GM19395 (cell line): ENCODE measurements at regions not wholly inside any gene's neighbourhood (a gene's known extent, or its start where the extent isn't known, plus 50 kb on each side); places are given as distances from the start of the nearest gene placed in this dataset.

ENCODE experiments used
- ATAC-seq: cut with Tn5 transposase; IDR thresholded peaks from one replicate; pipeline ENCODE4 v1.9.1; 2021; ENCODE audit warnings: mild to moderate bottlenecking, moderate library complexity; ENCODE audit not compliant: unreplicated experiment

DNA sequence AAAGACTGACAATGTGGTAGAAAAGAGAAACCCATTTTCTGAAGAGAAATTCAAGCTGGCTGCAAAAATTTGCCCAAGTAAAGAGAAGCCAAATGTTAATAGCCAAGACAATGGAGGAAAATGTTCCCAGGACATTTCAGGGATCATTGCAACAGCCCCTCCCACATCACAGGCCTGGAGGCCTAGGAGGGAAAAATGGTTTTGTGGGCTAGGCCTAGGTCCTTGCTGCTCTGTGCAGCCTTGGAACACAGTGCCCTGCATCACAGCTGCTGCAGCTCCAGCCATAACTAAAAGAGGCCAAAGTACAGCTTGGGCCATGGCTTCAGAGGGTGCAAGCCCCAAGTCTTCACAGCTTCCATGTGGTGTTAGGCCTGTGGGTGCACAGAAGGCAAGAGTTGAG, 332.4 kb upstream of the LRIG3 start:
- no peak for ATAC-seq

DNA sequence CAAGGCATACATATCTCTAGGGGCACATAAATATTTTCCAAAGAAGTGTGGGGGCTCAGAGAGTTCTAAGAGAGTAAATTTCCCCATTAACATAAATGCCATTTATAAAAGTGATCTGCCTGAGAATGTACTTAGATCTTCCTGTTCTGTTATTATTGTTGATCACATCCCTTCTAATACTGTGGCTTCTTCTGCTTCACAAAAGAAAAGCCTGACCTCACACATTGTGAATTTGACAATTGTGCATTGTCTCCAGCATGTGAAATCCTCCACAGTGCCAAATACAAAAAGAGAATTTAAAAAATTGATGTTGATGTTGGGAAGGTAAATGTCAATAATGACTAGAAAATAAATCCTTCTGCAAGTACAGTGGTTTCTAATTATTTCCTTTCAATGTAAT, 330.5 kb upstream of the LRIG3 start:
- ATAC-seq, result no peak

DNA sequence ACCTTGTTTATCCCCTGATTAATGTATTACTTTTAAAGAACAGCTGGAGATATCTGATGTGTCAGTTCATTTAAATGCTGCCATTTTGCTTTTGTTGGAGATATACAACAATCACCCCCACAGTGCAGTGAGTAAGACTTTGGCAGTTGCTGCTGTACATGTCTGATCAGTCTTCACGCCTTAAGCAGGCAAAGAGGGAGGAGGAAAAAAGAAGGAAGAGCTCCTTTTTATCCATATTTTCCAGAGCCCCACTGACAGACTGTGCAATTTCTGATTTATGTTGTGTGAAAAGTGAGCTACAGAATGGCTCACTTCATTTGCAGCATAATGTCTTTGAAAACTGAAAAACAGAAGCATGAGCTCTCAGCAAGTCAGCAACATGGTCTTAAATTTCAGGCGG, 319.7 kb upstream of the LRIG3 start:
- no peak for ATAC-seq

- no peak for ATAC-seq
Measured at GRCh38 chr12:59234391-59234790, 314.1 kb upstream of the LRIG3 start.

DNA sequence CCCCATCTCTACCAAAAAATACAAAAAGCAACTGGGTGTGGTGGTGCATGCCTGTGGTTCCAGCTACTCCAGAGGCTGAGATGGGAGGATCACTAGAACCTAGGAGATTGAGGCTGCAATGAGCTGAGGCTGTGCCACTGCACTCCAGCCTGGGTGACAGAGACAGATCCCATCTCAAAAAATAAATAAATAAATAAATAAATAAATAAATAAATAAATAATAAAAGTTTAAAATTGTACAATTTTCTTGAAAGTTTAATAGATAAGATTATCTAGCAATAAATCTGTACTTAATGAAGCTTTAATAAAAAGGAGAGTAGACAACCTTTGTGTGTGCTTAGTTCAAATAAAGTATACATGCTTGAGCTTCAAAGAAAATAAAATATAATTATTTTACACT, 310.0 kb upstream of the LRIG3 start:
- no peak for ATAC-seq

DNA sequence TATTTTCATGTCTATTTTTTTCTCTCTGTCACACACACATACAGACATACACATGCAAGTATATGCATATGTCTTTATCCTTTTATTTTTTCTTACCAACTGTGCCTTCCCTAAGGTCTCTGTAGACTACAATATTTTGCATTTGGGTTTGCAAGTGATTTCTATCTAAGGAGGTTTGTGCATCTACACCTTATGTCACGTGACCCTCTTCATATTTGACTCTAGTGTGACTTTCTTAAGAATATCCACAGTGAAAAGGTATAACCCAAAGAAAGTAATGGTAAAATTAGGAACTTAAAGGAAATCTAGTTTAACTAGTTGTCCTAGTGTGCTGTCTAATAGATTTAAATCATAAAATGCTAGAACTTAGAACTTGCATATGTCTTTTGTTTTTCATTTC, 298.8 kb upstream of the LRIG3 start:
- no peak for ATAC-seq

- no peak for ATAC-seq
Measured at GRCh38 chr12:59196989-59197388, 276.7 kb upstream of the LRIG3 start.

GRCh38 chr12:59194794-59195193, 274.5 kb upstream of the LRIG3 start:
- no peak for ATAC-seq

- no peak for ATAC-seq
Measured at GRCh38 chr12:59193476-59194050, 273.3 kb upstream of the LRIG3 start.

DNA sequence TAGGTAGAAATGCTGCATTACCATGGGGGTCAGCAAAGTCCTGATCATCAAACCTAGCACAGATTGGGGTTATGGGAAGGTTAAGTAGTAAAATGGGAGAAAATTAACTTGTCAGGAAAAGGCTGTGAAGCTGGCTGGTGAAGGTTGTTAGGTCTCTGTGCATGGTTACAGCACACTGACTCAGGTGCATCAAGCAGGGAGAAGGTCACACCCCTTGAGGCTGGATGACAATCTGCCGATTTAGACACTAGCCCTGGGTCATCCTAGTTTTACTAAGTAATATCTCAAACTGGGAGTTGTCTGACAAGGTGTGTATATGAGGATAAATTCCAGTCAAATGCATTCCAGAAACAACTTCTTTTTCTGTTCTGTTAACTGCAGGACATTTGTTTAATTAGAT, 271.1 kb upstream of the LRIG3 start:
- no peak for ATAC-seq

GRCh38 chr12:59186451-59186850, 266.1 kb upstream of the LRIG3 start:
- no peak for ATAC-seq

DNA sequence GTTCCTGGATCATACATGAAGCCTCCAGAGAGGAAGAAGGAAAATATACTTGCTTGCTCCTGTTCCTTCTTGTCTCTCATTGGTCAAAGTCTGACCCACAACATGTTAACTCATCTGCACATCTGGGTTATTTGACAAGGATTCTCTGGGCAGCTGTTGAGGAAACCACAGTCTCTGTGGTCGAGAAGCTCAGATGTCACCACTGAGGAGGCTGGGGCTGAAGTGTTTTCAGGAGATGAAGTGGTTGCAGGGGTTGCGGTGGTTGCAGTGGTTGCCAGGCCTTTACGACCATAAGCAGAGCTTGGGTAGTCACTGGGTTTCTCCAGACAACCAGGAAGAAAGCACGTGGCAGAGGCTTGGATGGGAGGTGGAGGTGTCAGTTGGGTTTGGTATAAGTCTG, 265.0 kb upstream of the LRIG3 start:
- ATAC-seq, result no peak

GRCh38 chr12:59182658-59183455, 262.6 kb upstream of the LRIG3 start:
- ATAC-seq, result no peak

GRCh38 chr12:59182191-59182590, 261.9 kb upstream of the LRIG3 start:
- ATAC-seq, result no peak

DNA sequence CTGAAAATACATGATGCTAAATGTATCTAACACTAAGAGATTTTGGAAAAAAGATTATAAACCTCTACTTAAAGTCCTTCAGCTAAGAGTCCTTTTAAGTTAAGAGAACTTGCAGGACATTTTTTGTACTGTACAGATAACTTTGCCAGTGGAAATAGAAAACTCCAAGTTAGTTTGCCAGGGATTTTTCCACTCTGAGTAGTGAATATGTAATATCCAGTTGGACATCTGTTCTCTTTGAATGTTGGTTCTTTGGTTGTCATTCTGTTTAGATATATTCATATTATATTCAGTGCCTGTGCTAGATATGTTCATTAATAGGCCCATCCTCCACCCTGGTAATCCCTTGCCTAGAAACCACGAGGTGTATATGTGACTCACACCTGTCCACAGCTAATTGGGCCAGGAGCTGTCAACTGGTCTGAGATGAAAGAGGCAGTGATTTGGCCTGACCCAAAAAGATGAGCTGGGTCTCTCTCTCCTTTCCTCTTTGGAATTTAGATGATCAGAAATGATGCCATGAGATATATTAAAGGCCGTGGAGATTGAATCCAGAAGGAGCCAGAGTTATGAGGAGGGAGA, 261.0 kb upstream of the LRIG3 start:
- ATAC-seq, result no peak

DNA sequence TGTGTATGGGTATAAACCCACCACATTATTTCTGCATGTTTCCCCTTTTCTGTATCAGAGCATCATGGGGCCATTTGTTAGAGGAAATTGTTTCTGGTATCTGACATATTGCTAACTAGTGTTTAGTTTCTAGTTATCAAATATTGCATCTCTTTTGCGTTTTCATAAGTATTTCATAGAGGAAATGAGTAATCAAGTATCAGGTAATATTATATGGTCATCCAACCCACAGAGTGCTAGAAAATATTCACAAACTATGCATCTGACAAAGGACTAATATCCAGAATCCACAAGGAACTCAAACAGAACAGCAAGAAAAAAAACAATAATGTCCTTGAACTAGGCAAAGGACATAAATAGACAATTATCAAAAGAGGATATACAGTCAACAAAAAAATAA, 258.9 kb upstream of the LRIG3 start:
- ATAC-seq, result no peak

- ATAC-seq, result no peak
Measured at GRCh38 chr12:59173695-59174094, 253.4 kb upstream of the LRIG3 start.

DNA sequence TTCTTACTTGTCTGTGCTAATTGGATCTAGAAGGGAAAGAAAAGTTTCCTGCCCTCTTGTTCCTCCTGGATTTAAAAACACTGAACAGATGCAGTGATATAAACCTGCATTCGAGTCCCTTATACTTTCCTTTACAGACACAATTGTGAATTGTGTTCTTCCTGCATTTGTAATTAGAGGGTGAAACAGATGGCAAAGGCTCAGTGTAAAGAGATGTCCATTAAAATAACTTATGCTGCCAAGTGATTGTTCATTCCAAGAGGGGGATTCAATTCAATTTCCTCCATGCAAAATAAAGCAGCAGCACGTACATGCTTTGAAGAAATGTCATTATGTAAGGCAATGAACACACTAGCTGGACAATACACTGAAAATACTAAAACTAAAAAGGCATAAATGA, 248.3 kb upstream of the LRIG3 start:
- ATAC-seq, result no peak

GRCh38 chr12:59166457-59166856, 246.2 kb upstream of the LRIG3 start:
- ATAC-seq, result no peak

GRCh38 chr12:59164991-59165718, 244.9 kb upstream of the LRIG3 start:
- ATAC-seq, result no peak

DNA sequence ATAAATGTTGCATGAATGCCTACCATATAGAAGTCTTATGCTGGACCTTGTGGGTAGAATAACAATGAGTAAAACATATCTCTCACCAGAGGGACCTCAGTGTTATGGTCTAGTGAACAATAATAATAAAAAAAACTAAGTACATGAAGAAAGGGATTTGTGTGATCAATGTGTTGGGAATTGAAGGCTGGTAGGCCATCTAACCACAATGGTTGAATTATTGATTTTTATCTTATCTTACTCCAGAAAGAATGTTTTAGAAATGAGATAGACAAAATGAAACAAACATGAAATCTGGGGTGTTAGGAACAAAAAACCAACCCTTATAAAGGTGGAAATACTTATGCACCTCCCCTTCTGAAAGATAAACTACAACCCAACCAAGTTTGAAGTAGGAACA, 243.9 kb upstream of the LRIG3 start:
- ATAC-seq, result no peak

GRCh38 chr12:59158681-59159080, 238.4 kb upstream of the LRIG3 start:
- ATAC-seq, result no peak
